Tibial nerve (tissue), 4 donors: ENCODE measurements at regions not wholly inside any gene's neighbourhood (a gene's known extent, or its start where the extent isn't known, plus 50 kb on each side); places are given as distances from the start of the nearest gene placed in this dataset.

Experiments used
- DNase-seq, 2 donors: peaks; one replicate each; pipeline ENCODE4 v3.0.0-alpha.2; 2019; ENCODE audit warnings: low spot score in 2 of 2
- H3K27ac ChIP-seq, 4 donors: fragments of 200-600 bp; sonication (generic) in 3 of 4; one replicate each; pipeline ENCODE4 v1.5.1; 2017 to 2019; ENCODE audit warnings: mild to moderate bottlenecking in 1 of 4
- H3K27me3 ChIP-seq, 2 donors: fragments of 200-600 bp; sonication (generic) in 1 of 2; one replicate each; pipeline versions ENCODE4 v1.5.1 to v1.6.0; 2017 to 2019
- H3K36me3 ChIP-seq, 3 donors: fragments of 200-600 bp; sonication (generic); one replicate each; pipeline ENCODE4 v1.5.1; 2018 to 2019
- H3K4me1 ChIP-seq, 4 donors: fragments of 200-600 bp; sonication (generic) in 3 of 4; one replicate each; pipeline ENCODE4 v1.5.1; 2017 to 2019
- H3K4me3 ChIP-seq, 4 donors: fragments of 200-600 bp; sonication (generic) in 3 of 4; one replicate each; pipeline ENCODE4 v1.5.1; 2017 to 2019; ENCODE audit warnings: mild to moderate bottlenecking in 1 of 4, moderate library complexity in 1 of 4
- H3K9me3 ChIP-seq, 4 donors: fragments of 200-600 bp; sonication (generic) in 3 of 4; one replicate each; pipeline ENCODE4 v1.5.1; 2017 to 2019
- EP300 ChIP-seq, 2 donors: sonication (generic); formaldehyde crosslinking; IDR thresholded peaks; one replicate each; pipeline ENCODE4 v1.6.1; 2017; ENCODE audit warnings: antibody characterized with exemption in 2 of 2, mild to moderate bottlenecking in 1 of 2
- POLR2A ChIP-seq, 2 donors: fragments of 450-650 bp; IDR thresholded peaks; one replicate each; pipeline ENCODE4 v1.6.1; 2017; ENCODE audit warnings: antibody characterized with exemption in 2 of 2, mild to moderate bottlenecking in 2 of 2, moderate library complexity in 2 of 2
- WGBS, 2 donors: methylation state at CpG; one replicate each; pipeline ENCODE4 v1.1.5; 2018; 5-methylcytosine and 5-hydroxymethylcytosine counted together
- TF ChIP-seq, protein P1 (sequence below), 5 experiments: fragments of 200-600 bp in 3 of 5; fragments of 450-650 bp in 2 of 5; sonication (generic) in 3 of 5; IDR thresholded peaks; one replicate each; pipeline ENCODE4 v1.5.1; 2016 to 2019; ENCODE audit warnings: antibody characterized with exemption in 5 of 5, mild to moderate bottlenecking in 3 of 5, moderate library complexity in 2 of 5

DNA sequence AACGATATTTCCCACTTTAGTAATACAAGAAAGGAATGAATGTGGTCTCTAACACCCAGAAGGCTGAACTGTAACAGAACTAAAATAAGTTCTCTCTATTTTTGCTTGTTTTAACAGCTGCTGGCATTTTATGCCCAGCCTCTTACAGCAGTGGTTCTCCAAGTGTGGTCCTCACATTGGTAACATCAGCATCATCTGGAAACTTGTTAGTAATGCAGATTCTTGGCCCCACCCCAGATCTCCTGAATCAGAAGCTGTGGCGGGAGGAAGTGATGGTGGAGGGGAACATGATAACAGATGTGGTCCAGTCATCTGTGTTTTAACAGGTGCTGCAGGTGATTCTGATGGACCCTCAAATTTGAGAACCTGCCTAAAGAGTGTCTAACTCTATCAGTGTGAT is 170.1 kb downstream of the TMEM26 start:
- peaks cover 0 to 12% (median 0%) of the 10 kb centered on the region in 4 donors for H3K4me1 ChIP-seq
- no peaks in the 10 kb centered on the region for H3K36me3 ChIP-seq
- DNase-seq: no peak
- H3K4me3 ChIP-seq: no peak overlapping the region
- no peak overlapping the region for H3K27ac ChIP-seq
- WGBS, 2 donors: 82 to 87% methylated on average over 2 of the region's 2 CpGs
- TF ChIP-seq POLR2A (IDR thresholded peaks at IDR 0.05): no peak
- TF ChIP-seq, protein P1, sequence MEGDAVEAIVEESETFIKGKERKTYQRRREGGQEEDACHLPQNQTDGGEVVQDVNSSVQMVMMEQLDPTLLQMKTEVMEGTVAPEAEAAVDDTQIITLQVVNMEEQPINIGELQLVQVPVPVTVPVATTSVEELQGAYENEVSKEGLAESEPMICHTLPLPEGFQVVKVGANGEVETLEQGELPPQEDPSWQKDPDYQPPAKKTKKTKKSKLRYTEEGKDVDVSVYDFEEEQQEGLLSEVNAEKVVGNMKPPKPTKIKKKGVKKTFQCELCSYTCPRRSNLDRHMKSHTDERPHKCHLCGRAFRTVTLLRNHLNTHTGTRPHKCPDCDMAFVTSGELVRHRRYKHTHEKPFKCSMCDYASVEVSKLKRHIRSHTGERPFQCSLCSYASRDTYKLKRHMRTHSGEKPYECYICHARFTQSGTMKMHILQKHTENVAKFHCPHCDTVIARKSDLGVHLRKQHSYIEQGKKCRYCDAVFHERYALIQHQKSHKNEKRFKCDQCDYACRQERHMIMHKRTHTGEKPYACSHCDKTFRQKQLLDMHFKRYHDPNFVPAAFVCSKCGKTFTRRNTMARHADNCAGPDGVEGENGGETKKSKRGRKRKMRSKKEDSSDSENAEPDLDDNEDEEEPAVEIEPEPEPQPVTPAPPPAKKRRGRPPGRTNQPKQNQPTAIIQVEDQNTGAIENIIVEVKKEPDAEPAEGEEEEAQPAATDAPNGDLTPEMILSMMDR (IDR thresholded peaks at IDR 0.05): no peak
- TF ChIP-seq EP300 (IDR thresholded peaks at IDR 0.05): no peak
- H3K9me3 ChIP-seq: no peaks in the 10 kb centered on the region
- no peaks in the 10 kb centered on the region for H3K27me3 ChIP-seq

DNA sequence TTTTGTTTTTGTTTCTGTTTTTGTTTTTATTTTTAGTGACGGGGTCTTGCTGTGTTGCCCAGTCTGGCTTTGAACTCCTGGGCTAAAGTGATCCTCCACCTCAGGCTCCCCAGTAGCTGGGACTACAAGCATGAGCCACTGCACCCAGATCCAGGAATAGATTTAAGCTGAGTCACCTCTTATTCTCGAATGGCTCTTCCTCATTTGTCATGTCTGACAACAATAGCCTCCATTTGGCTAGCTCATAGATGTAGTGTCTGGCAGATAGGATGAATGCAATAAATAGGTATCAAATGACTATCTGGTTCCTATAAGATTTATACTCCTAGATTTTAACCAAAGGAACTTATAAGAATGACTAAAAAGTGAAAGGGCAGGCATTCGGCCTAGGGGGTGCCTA is 172.9 kb downstream of the TMEM26 start:
- TF ChIP-seq POLR2A (IDR thresholded peaks at IDR 0.05): no peak
- no peak for TF ChIP-seq EP300 (IDR thresholded peaks at IDR 0.05)
- TF ChIP-seq, protein P1 (IDR thresholded peaks at IDR 0.05): no peak
- H3K4me3 ChIP-seq: no peak overlapping the region
- no peaks in the 10 kb centered on the region for H3K9me3 ChIP-seq
- 77 to 82% methylated on average over 3 of the region's 3 CpGs for WGBS, 2 donors
- H3K36me3 ChIP-seq: no peaks in the 10 kb centered on the region
- DNase-seq: no peak
- H3K27me3 ChIP-seq: no peaks in the 10 kb centered on the region
- H3K27ac ChIP-seq: no peak overlapping the region
- H3K4me1 ChIP-seq: peaks cover 0 to 12% (median 0%) of the 10 kb centered on the region in 4 donors

DNA sequence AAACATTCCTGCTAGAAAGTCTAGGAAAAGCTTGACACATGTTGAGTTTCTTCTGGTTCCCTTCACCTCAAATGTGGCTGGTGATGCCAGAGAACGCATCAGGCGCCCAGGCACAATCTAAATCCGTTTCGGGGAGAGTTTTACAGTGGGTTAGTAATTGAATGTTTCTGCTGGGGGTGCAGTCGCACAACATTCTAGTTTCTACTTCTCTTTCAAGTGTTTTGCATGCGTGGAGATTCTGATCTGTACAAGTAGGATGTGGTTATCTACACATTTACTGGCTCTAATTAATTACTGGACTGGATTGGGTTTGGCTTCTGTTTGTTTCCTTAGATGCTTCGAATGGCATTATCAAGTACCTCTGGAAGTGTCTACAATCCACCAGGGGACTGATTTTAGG is 173.8 kb downstream of the TMEM26 start:
- H3K36me3 ChIP-seq: no peaks in the 10 kb centered on the region
- no peaks in the 10 kb centered on the region for H3K27me3 ChIP-seq
- peaks cover 0 to 10% (median 0%) of the 10 kb centered on the region in 4 donors for H3K4me1 ChIP-seq
- H3K27ac ChIP-seq: no peak overlapping the region
- no peaks in the 10 kb centered on the region for H3K9me3 ChIP-seq
- WGBS, 2 donors: 88 to 92% methylated on average over 7 of the region's 7 CpGs
- no peak overlapping the region for H3K4me3 ChIP-seq
- DNase-seq: no peak
- TF ChIP-seq EP300 (IDR thresholded peaks at IDR 0.05) (no peak), POLR2A (IDR thresholded peaks at IDR 0.05) (no peak)
- TF ChIP-seq, protein P1 (IDR thresholded peaks at IDR 0.05): no peak

DNA sequence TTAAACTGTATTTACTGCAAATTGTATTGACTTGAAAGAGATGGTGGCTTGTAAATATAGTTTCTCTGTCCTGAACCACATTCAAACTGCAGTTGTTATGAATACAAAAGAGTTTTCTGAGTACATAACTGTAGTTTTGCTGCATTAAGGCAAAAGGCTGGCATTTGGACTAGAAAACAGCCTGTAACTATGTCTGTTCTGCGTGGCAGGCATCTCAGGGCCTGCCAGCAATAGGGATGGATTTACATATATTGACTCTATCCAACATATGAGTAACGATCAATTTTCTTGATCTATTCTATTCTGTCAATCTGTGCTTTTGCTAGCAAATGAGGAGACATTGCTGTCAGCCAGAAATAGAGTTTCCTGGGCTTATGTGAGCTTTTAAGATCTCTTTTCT is 174.6 kb downstream of the TMEM26 start:
- peaks cover 0 to 2% (median 0%) of the 10 kb centered on the region in 4 donors for H3K4me1 ChIP-seq
- no peaks in the 10 kb centered on the region for H3K27me3 ChIP-seq
- H3K27ac ChIP-seq: no peak overlapping the region
- no peak for DNase-seq
- H3K4me3 ChIP-seq: no peak overlapping the region
- TF ChIP-seq, protein P1 (IDR thresholded peaks at IDR 0.05): no peak
- TF ChIP-seq POLR2A (IDR thresholded peaks at IDR 0.05) (no peak), EP300 (IDR thresholded peaks at IDR 0.05) (no peak)
- no peaks in the 10 kb centered on the region for H3K36me3 ChIP-seq
- no peaks in the 10 kb centered on the region for H3K9me3 ChIP-seq
- 89 to 90% methylated on average over 2 of the region's 2 CpGs for WGBS, 2 donors

DNA sequence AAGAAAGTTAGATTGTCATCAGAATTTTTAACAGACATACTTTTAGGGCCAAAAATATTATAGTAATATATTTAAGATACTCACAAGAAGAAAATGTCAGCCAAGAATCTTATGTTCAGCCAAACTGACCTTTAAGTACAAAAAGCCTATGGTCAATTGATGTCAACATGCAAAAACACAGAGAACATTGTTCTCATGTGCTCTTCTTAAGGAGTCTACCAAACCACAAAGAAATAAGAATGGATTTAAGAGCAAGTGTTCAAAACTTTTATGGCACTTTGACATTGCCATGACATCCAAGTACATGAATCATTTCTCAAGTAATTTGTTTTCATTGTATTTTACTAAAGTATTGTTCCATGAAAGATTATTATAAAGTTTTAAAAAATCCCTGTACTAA is 180.4 kb downstream of the TMEM26 start:
- peak overlapping the region in 1 of 4 donors; percentile 50 for H3K27ac ChIP-seq
- no peaks in the 10 kb centered on the region for H3K27me3 ChIP-seq
- no peak overlapping the region for H3K4me3 ChIP-seq
- no peaks in the 10 kb centered on the region for H3K9me3 ChIP-seq
- no peaks in the 10 kb centered on the region for H3K36me3 ChIP-seq
- no peak for DNase-seq
- peaks cover 0 to 16% (median 7%) of the 10 kb centered on the region in 4 donors for H3K4me1 ChIP-seq
- TF ChIP-seq POLR2A (IDR thresholded peaks at IDR 0.05): no peak
- TF ChIP-seq, protein P1 (IDR thresholded peaks at IDR 0.05): no peak
- no peak for TF ChIP-seq EP300 (IDR thresholded peaks at IDR 0.05)
